TTC549 (cell line): ENCODE measurements at regions not wholly inside any gene's neighbourhood (a gene's known extent, or its start where the extent isn't known, plus 50 kb on each side); places are given as distances from the start of the nearest gene placed in this dataset.

Experiments used
- FAIRE-seq: peaks from 2 replicates; lab custom pipeline; 2012; peaks lifted over from hg19 to GRCh38; lab: Jason Lieb, UNC

DNA sequence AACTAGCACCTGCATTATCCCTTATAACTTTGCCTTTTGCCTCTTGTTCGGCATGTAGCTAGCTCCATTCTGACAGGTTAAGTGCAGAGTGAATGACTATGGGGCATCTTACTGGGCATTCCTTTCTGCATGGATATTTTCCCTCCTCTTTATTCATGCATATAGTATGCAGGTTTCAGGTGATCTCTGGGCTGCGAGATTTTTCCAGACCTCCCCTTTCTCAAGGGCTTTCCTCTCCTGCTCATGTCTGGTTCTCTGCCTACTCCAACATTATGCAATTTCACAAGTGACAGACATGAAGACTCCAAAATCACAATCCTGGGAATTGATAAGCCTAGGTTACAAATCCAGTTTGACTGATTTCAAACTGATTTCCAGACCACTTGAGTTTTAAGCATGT lies 503.8 kb downstream of the NXPH1 start:
- no peak for FAIRE-seq

DNA sequence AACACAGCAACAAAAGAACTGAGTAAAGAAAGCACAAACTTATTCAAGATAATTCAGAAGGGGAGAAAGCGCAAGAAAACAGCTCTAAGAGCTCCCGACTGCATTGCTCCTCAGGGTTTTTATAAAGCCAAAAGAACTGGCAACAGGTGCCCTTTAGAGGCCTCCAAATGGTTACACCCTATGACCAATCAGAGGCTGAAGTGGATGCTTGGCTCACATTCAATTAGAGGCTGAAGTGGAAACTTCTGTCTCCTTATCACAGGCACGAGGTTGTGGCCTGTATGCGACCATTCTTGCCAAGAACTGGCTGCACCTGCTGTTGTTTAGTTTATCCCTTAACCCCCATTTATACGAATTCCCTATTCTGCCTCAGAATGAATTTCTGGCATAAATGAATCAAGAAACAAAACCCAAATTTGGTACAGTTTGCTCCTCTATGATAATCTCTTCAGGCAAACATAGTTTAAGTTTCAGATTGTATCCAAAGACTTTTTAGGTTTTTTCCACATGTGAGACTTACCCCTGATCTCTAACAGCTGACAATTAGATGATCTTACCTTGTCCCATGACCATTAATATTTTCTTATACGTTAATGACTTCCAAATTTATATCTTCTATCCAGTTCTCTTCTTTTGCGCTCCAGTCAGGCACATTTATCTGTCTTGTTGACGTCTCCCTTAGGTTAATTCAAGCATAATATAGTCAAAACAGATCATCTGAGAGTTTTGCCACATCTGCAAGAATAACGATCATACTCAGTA lies 504.8 kb downstream of the NXPH1 start:
- no peak for FAIRE-seq

DNA sequence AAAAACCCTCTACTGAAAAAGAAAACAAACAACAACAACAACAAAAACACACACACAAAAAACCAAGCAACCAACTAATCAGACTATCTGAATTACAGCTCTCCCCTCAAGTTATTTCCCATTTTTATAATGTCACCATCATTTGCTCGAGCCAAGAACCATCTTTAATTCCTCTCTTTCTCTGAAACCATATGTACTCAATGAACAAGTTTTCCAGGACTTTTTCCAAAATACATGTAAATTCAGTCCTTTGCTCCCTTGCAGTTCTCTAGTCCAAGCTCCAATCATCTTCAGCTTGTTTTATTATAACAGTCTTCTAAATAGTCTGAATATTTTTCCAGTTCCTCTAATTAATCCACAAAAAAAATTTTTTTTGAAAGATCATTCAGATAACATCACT lies 506.0 kb downstream of the NXPH1 start:
- FAIRE-seq, result no peak

DNA sequence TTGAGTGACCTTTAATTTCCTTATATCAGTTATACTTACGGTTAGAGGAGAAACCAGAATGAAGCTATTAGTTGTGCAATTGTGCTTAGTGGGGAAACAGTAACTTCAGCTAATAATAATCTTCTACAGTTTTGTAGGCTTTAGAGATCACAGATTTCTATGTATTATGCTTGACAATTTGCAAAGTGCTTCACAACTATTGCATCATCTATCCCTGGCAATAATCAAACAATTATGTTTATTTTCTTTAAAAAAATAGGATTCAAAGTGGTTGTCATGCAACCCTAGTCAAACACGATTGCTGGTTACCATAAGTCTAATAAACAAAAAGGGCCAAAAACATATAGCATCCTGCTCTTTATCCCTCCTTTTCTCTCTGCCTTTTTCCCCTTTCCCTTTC lies 530.3 kb downstream of the NXPH1 start:
- FAIRE-seq, result no peak

DNA sequence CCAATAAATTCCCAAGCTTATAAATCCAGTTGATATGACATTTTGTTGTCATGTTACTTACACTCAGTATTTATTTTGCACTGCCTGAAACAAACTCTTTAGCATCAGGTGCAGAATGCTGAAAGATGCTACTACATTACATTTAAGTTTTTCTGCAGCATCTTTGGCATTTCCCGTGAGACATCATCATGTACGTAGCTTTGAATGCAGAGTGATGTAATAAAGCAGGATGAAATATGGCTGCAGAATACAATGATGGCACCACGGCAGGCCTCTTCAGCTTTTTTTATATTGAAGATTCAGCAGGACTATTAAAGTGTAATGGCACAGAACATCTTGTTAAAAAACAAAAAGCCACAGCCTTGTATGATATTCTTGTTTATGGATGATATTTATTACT lies 531.8 kb downstream of the NXPH1 start:
- FAIRE-seq, result no peak

DNA sequence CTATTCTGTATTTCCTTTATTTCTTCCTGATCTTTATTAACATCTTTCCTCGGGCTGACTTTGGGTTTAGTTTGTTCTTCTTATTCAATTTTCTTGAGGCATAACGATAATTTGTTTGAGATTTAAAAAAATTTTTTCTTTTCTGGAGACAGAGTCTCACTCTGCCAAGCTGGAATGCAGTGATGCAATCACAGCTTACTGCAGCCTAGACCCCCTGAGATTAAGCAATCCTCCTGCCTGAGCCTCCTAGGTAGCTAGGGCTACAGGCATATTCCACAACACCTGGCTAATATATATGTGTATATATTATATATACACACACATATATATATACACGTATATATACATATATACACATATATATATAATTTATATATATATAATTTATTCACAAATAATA lies 540.2 kb downstream of the NXPH1 start:
- FAIRE-seq, result no peak

DNA sequence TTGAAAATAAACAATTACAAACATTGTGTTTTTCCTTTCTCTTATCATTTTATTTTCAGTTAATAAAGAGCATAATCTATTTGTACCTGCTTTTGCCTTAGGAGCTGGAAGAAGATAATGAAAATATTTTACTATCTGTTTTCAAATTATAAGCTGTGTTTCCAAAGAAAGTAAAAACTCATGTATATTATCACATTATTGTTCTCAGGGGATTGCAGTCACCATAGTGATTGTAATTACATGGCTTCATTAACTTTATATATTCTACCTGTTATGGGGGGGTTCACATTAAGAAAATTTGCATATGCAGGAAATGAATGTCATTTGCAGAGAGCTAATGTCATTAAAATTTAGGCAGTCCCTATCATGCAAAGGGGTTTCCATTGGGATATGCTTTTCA lies 542.3 kb downstream of the NXPH1 start:
- FAIRE-seq, result no peak

DNA sequence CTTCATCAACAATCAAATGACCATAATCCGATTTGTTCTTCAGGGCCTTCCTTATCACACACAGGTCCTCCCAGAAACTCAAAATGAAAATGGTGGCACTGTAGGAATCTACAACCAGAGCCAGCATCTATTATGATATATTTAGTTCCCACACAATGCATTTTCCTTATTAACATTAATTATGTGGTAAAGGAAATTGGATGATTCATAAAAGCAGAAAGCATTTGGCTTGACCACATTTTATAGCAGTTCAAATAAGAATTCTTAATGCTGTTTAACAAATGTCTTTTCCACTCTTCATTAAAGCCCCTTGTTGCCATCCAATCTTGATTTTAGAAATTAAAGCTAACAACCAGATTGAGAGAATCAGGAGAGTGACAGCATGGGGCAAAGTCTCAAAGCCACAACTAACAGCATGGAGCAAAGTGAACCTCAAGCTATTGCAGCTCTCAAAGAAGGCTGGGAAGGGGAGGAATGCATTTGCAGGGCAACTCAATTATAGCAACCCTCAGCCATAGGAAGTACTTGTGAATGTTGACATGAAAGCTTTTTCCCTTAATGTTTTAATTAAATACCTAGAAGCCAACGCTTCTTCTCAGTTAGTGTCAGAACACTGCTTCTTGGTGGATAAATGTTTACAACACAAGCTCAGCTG lies 549.1 kb downstream of the NXPH1 start:
- no peak for FAIRE-seq

DNA sequence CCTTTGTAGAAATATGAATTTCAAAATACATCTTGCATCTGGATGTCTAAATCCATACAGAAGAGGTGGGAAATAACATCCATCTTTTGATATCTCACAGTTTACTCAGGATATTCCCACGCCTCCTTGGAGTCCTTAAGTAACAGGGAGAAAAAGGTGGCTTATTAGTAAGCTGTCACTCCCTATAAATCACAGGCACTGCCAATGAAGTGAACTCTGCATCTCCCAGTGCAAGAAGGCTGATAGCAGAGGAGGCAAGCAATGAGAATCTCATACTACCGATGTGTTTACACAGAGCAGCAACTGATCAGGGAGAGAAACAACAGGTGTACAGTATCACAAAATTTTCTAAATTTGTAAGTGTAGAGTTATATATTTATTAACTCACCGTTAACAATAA lies 551.8 kb downstream of the NXPH1 start:
- FAIRE-seq, result no peak

DNA sequence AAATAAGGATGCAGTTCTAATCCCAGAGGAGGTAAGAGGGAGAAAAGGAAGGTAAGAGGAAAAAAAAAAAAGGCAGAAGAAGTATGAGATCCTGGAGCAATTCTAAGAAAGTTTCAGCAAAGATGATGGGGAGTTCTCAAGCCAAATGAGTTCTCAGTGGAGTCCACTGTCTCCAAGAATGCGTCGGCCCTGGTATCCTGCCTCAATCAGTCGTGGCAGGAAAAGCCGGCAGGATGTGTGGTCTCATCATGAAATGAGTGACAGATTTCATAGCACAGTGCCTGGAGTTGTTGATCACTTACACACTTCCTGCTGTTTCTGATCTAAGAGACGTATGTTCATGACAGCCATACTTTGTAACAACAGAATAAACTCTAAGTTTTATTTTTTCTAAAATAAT lies 554.9 kb downstream of the NXPH1 start:
- FAIRE-seq, result no peak

DNA sequence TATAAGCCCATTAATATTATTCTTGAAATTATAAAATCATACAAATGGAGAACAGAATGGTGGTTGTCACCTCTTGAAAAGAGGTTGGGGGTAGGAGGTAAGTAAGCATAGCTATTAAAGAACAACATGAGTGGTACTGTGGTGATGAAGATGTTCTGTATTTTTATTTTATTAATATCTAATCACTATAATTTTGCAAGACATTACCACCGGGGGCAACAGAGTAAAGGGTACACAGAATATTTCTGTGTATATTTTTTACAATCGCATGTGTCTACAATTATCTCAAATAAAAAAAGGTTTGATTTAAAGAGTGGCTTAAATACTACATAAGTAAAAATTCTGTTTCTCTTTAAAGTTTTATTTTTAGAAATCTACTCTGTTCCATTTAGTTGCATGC lies 557.8 kb downstream of the NXPH1 start:
- FAIRE-seq, result no peak

DNA sequence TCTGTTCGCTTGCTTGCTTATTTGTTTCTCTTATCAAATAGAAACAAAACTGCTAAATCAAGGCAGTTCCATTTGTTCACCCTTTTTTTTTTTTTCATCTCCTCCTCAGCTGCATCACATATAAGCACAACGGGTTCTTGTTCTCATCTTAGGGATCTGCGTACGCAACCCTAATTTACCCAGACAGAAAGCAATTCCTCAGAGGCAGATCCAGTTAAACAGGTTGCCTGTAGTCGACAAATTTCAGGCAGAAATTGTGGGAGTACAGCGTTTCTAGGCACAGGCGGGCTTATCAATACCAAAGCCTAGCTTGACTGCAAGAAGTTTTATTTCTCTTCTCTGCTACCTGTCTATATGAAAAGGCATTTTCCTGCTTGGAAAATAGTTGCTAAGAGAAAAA lies 565.4 kb downstream of the NXPH1 start:
- FAIRE-seq, result no peak

DNA sequence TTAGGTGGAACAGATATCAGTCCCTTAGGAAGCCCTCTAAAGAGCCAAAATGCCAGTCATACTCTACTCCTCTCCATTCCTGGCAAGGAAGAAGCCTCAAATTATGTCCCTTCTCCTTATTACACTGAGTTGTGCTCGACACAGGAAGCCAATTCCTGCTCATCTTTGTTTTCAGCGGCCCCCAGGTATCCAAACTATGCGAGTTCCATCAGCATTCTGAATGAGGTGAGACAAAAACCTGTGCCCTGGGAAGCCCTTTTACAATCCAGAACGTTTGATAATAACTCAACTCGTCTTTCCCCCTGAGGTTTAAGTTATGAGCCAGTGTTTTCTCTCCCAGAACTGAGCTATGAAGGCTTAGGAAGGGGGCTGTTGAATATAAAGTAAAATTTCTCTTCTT lies 580.5 kb downstream of the NXPH1 start:
- FAIRE-seq, result no peak

DNA sequence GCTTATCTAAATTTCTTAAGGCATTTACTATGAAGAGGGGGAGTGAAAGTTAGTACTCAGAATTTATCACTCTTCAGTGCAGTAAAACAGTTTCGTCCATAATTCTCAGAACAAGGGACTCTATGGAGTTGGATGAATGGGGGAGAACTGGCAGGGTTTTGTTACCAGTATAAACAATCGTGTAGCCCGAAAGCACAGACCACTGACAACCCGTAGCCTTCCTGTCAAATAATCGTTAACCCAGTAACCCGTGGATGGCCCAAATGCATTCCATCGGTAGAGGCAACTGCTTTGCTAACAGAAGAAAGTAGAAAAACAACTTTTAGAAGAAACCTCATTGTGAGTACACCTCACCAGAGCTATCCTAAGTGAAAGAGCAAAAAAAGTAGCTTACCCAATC lies 583.9 kb downstream of the NXPH1 start:
- no peak for FAIRE-seq

DNA sequence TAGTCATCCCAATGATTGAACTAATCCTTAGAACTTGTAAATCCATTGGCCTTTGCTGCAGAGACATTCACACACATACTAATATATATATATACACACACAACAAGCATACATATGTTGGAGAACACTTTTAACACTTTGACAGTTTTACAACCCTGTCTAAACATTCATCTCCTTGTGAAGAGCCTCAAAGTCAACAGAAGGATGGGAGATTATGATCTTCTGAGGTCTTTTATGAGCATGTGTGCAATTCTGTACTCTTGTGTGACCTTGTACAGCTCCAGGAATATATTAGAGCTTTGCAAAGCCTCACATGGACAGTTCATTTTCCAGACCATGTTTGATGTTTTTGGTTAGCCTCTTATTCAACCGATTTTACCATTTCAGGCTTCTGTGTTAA lies 589.0 kb downstream of the NXPH1 start:
- FAIRE-seq, result no peak

DNA sequence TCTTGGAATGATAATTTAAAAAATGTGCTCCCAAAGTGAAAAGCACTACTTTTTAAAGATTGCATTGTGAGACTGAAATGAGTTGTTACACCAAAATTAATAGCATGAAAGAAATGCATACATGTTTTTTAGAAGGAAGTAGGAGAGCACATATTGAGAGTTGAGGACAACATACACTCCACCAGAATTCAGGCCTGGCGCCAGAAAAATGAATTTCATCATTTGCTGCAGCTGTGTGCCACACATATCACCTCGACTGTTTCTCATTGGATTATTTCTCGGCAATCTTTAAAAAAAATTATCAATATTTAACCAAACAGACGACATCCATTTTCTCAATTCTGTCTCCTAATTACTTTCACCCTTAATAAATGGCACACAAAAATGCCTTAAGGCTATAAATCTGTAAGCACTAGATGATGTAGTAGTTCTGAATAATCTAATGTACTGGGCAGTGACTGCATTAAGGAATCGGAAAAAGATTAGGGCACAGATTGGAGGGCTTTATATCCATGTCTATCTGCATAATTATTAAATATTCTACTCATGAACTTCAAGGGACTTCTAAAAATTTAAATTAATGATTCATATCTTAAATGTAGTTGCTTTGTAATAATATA lies 590.4 kb downstream of the NXPH1 start:
- no peak for FAIRE-seq

DNA sequence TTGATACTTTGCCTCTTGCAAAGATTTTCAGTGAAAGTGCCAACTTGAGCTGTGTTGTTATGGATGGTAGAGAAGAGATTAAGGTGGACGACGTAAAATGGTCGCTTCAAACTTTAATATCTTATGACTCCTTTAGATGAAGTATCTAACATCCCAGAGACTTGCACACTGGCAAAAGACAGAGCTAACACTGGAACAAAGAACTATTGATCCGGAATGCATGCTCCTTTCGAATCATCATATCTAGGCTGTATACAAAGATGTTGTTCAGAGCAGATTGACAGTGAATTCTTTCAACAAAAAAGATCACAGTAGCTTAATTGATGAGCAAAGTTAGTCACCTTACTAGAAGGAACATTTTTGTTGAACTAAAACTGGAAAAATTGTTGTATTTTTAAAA lies 592.7 kb downstream of the NXPH1 start:
- no peak for FAIRE-seq

DNA sequence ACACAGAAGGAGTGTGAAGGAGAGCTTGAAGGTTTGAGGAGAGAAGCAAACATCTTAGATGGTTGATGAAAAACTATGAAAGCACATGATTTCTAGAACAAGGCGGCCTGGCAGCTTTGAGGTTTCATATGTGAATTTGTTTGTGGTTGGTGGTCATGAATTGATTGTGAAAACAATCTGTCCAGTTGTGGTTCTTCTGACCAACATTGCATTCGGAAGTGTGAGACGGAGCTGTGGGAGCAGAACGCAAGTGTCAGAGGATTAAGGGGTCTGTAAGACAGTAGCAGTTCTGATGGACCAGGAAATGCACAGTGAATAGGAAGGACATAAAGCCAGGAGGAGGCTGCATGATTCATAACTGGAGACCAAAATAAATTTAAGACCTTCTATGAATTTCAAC lies 594.6 kb downstream of the NXPH1 start:
- FAIRE-seq, result no peak

DNA sequence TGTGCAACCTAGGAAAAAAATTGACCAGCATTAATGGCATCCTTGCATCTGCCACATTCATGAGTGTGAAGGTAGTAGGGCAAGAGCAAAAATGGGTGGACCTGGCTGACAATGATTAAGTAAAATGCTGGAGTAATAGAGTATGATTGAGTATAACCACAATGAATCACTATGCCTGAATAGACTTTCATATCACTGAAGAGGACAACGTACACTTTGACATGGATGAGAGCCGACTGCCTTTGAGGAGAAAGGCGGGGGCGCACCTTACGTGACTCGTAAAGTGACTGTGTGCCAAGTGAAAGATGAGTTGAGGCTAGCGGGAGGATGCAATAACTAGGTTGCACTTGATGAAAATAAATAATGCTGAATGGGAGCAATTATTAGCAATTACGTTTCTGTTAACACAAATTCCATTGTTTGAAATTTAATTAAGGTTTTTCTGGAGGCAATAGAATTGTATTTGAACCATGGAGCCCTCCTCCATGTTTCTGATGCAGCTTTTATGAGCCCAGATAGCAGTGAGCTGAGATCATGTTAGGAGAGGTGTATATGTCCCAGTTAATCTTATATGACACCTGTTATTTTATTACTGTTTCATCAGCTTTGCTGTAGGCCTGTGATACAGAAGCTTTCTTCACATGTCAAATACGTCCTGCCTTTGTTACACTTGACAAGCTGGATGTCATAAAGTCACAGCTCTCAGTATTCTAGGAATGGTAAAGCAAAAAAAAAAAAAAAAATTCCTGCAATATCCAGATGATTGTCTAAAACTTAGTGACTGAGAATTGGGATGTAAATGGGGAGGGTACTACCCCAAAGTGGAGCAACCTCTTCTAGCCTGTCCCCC lies 596.5 kb downstream of the NXPH1 start:
- FAIRE-seq, result no peak

DNA sequence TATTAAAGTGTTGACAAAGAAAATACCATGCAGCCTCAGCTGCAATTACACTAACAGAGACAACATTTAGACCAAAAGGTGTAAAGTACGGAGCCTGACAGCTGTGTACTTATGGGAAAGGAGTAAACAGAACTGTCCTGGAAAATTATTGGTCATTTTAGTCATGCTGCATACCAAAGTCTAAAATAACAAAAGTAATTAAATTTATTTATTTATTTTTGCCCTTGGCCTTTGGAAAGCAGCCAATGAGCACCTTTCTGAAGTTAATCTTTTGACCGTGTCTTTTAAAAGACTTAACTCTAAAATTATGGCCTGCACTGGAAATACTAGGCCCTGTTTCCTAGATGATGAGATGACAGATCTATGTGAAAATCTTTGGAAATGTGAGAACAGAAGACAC lies 597.6 kb downstream of the NXPH1 start:
- no peak for FAIRE-seq

DNA sequence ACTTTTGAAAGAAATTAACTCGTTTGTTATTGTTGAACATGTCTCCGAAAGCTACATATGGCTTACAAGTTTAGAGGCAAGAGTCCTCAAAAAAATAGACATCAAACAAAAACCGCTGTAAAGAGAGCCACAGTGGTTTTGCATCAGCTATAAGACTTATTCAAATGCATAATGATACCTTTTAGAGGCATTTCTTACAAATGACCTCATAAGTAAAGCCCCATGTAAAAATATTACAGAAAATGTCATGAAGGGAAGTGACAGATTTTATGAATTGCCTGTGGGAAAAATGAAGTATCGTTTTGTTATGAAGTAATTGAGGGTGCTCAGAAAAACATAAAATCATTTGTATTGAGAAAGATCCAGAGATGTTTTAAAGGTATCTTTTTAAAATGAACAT lies 598.0 kb downstream of the NXPH1 start:
- FAIRE-seq, result no peak

DNA sequence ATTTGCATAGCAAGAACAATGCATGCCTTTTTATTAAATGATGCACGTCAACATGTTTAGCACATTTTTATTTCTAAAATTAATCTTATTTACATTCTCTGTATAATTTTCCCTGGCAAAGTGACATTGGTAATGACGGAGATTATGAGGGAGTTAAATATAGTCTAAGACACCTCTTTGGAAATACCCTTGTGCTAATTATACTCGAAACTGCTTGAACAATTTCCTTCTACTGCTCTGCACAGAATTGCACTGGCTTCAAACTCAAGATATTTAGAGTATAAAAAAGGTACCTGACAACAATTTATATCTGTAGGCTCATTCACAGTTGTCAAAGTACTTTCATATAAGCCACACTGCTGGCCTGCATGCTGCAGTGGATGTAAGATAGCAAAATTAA lies 602.7 kb downstream of the NXPH1 start:
- no peak for FAIRE-seq

DNA sequence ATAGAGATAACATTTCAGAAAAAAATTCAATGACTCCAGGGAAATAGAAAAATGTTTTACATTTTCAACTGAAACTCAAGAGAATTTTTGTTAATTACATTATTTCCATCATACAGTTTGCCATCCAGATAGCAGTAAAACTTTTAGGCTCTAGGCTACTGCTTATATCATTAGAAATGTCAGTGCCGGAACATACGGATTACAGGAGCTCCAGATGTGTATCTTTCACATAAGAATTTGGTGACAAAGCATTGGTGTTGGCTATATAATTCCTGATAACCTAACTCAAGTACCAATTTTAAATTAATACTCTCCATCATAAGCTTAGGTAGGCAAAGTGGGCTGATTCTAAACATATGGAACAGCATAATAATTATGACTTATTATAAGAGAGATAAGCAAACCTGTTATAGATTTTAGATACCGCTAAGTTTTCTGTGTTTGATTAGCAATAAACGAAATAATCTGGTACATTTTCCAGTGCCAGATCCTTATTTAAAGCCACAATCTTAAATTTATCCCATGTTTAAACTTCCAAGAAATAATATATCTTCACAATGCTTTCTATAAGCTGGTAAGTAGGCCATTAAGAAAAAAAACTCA lies 637.9 kb downstream of the NXPH1 start:
- FAIRE-seq, result no peak
